Liver (tissue), 3 donors: ENCODE measurements at regions not wholly inside any gene's neighbourhood (a gene's known extent, or its start where the extent isn't known, plus 50 kb on each side); places are given as distances from the start of the nearest gene placed in this dataset.

Experiments
- FOXA1 ChIP-seq: IDR thresholded peaks from 2 replicates; pipeline ENCODE4 v1.6.1; 2016; ENCODE audit warnings: antibody characterized with exemption
- GABPA ChIP-seq, 2 donors: IDR thresholded peaks in 1 of 2; conservative IDR thresholded peaks in 1 of 2; 2 replicates each; pipeline ENCODE4 v1.6.1; 2016; ENCODE audit warnings: antibody characterized with exemption in 2 of 2, mild to moderate bottlenecking in 1 of 2, moderate library complexity in 1 of 2
- RAD21 ChIP-seq, 2 donors: IDR thresholded peaks; 2 replicates each; pipeline ENCODE4 v1.6.1; 2016; ENCODE audit warnings: antibody characterized with exemption in 2 of 2, mild to moderate bottlenecking in 2 of 2
- TAF1 ChIP-seq: conservative IDR thresholded peaks from 2 replicates; pipeline ENCODE4 v1.6.1; 2016; ENCODE audit warnings: antibody characterized with exemption, mild to moderate bottlenecking
- TF ChIP-seq, protein P1 (sequence below): fragments of 150-350 bp; IDR thresholded peaks from 2 replicates; pipeline ENCODE4 v1.5.1; 2017; ENCODE audit warnings: improper control_type of control experiment, low read depth, low read length; ENCODE audit not compliant: missing input control
- TF ChIP-seq, protein P2 (sequence below): IDR thresholded peaks from 2 replicates; pipeline ENCODE4 v1.6.1; 2016; ENCODE audit warnings: antibody characterized with exemption
- donor health status: healthy.
- donor health status: healthy.

DNA sequence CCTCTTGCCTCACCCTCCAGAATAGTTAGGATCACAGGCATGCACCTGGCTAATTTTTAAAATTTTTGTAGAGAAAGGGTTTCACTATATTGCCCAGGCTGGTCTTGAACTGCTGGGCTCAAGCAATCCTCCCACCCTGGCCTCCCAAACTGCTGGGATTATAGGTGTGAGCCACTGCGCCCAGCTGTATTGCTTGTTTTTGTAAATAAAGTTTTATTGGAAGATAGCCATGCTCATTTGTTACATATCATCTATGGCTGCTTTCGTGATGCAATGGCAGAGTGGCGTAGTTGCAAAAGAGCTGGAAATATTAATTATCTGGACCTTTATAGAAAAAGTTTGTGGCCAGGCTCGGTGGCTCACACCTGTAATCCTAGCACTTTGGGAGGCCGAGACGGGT lies 109.4 kb upstream of the SPRED2 start:
- TF ChIP-seq, protein P1, sequence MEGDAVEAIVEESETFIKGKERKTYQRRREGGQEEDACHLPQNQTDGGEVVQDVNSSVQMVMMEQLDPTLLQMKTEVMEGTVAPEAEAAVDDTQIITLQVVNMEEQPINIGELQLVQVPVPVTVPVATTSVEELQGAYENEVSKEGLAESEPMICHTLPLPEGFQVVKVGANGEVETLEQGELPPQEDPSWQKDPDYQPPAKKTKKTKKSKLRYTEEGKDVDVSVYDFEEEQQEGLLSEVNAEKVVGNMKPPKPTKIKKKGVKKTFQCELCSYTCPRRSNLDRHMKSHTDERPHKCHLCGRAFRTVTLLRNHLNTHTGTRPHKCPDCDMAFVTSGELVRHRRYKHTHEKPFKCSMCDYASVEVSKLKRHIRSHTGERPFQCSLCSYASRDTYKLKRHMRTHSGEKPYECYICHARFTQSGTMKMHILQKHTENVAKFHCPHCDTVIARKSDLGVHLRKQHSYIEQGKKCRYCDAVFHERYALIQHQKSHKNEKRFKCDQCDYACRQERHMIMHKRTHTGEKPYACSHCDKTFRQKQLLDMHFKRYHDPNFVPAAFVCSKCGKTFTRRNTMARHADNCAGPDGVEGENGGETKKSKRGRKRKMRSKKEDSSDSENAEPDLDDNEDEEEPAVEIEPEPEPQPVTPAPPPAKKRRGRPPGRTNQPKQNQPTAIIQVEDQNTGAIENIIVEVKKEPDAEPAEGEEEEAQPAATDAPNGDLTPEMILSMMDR, result no peak
- TF ChIP-seq RAD21 (IDR thresholded peaks at IDR 0.05) (no peak), GABPA (IDR thresholded peaks at IDR 0.05 in 1 of 2, conservative IDR thresholded peaks at IDR 0.05 in 1 of 2) (no peak), TAF1 (no peak), FOXA1 (no peak)
- TF ChIP-seq, protein P2, sequence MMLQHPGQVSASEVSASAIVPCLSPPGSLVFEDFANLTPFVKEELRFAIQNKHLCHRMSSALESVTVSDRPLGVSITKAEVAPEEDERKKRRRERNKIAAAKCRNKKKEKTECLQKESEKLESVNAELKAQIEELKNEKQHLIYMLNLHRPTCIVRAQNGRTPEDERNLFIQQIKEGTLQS, result no peak
